ENCODE measurements at regions not wholly inside any gene's neighbourhood (a gene's known extent, or its start where the extent isn't known, plus 50 kb on each side); places are given as distances from the start of the nearest gene placed in this dataset.
"Not testable (repeated sequence)": the region's sequence is repeated elsewhere in the genome, so short reads cannot be mapped to it uniquely, and the experiment has no call there.

GRCh38 chr10:25842146-25842545, 91.9 kb upstream of the MYO3A start:
- TF ChIP-seq, protein P1, sequence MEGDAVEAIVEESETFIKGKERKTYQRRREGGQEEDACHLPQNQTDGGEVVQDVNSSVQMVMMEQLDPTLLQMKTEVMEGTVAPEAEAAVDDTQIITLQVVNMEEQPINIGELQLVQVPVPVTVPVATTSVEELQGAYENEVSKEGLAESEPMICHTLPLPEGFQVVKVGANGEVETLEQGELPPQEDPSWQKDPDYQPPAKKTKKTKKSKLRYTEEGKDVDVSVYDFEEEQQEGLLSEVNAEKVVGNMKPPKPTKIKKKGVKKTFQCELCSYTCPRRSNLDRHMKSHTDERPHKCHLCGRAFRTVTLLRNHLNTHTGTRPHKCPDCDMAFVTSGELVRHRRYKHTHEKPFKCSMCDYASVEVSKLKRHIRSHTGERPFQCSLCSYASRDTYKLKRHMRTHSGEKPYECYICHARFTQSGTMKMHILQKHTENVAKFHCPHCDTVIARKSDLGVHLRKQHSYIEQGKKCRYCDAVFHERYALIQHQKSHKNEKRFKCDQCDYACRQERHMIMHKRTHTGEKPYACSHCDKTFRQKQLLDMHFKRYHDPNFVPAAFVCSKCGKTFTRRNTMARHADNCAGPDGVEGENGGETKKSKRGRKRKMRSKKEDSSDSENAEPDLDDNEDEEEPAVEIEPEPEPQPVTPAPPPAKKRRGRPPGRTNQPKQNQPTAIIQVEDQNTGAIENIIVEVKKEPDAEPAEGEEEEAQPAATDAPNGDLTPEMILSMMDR (IDR thresholded peaks at IDR 0.05), result no peak
- 40 to 44% (median 42%) methylated on average over 6 of the region's 6 CpGs for WGBS, 3 donors
- Histone ChIP-seq H3K4me3 (no peak overlapping the region), H3K9me3 (no peaks in the 10 kb centered on the region), H3K27me3 (ENCODE audit: insufficient read depth in 3 of 3, low read length in 2 of 3) (no peaks in the 10 kb centered on the region), H3K4me1 (no peaks in the 10 kb centered on the region), H3K36me3 (ENCODE audit: insufficient read depth in 1 of 2, low read depth in 1 of 2) (no peaks in the 10 kb centered on the region), H3K27ac (no peak overlapping the region)
- intact Hi-C loops (cut with DNase I), result no loop called here
- ATAC-seq (no peak), DNase-seq (no peak)

GRCh38 chr10:25843551-25844170, 90.4 kb upstream of the MYO3A start:
- Histone ChIP-seq H3K4me3 (no peak overlapping the region), H3K36me3 (ENCODE audit: insufficient read depth in 1 of 2, low read depth in 1 of 2) (no peaks in the 10 kb centered on the region), H3K4me1 (no peaks in the 10 kb centered on the region), H3K9me3 (no peaks in the 10 kb centered on the region), H3K27me3 (ENCODE audit: insufficient read depth in 3 of 3, low read length in 2 of 3) (no peaks in the 10 kb centered on the region), H3K27ac (no peak overlapping the region)
- 83 to 87% (median 85%) methylated on average over 10 of the region's 10 CpGs for WGBS, 3 donors
- DNase-seq (no peak), ATAC-seq (no peak)
- intact Hi-C loops (cut with DNase I), result no loop called here
- TF ChIP-seq, protein P1 (IDR thresholded peaks at IDR 0.05), result no peak

- H3K4me1 ChIP-seq; H3K36me3 ChIP-seq (ENCODE audit: insufficient read depth in 1 of 2, low read depth in 1 of 2); H3K27me3 ChIP-seq (ENCODE audit: insufficient read depth in 3 of 3, low read length in 2 of 3); DNase-seq; H3K4me3 ChIP-seq; intact Hi-C loops (cut with DNase I); ATAC-seq; H3K27ac ChIP-seq; H3K9me3 ChIP-seq: not testable (repeated sequence)
- WGBS, 3 donors, result 86 to 94% (median 88%) methylated on average over 2 of the region's 2 CpGs
These were observed 89.3 kb upstream of the MYO3A start for GRCh38 chr10:25844716-25845115.

DNA sequence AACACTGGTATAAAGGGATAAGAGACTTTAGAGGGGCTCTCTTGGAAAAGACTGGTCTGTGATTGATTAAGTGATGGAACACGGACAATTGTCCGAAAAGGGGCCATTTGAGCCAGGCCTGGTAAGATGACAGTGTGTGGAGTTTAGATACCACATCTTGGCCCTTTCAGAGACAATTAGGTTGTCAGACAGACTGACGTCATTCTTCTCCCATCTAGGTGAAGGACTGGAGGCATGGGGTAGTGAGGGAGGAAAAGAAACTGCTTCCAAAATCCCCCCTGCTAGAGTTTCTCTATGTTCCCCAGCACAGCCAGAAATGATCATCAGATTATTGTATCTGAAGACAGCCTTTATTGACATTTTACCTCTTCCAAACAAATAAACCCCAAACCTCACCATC, 84.8 kb upstream of the MYO3A start:
- Histone ChIP-seq H3K9me3 (no peaks in the 10 kb centered on the region), H3K4me3 (no peak overlapping the region), H3K27ac (no peak overlapping the region), H3K4me1 (no peaks in the 10 kb centered on the region), H3K27me3 (ENCODE audit: insufficient read depth in 3 of 3, low read length in 2 of 3) (no peaks in the 10 kb centered on the region), H3K36me3 (ENCODE audit: insufficient read depth in 1 of 2, low read depth in 1 of 2) (no peaks in the 10 kb centered on the region)
- no peak for DNase-seq
- intact Hi-C loops (cut with DNase I), result no loop called here
- TF ChIP-seq, protein P1 (IDR thresholded peaks at IDR 0.05), result no peak
- ATAC-seq, result no peak
- WGBS, 3 donors, result 75 to 78% (median 77%) methylated on average over 3 of the region's 3 CpGs

DNA sequence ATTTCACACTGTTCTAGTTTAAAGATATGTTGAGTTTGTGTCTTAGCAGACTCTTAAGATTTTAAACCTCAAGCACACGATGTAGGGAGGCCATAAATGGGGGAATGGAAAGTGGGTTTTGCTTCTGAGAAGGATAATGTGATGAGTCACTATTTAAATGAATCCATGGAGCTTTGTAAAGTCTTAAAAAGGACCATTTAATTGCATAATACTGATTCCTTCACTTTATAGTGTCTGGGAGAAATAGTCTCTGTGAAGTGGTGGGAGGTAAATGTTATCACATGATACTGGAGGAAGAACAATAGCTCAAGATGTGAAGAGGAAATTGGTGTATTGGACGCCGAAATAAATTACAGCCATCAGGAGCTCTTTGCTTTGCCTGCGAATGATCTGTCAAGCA, 84.0 kb upstream of the MYO3A start:
- H3K4me1 ChIP-seq, result no peaks in the 10 kb centered on the region
- TF ChIP-seq, protein P1 (IDR thresholded peaks at IDR 0.05), result no peak
- no peaks in the 10 kb centered on the region for H3K36me3 ChIP-seq (ENCODE audit: insufficient read depth in 1 of 2, low read depth in 1 of 2)
- no peak overlapping the region for H3K4me3 ChIP-seq
- peaks cover 0 to 1% (median 0%) of the 10 kb centered on the region in 3 donors for H3K27me3 ChIP-seq (ENCODE audit: insufficient read depth in 3 of 3, low read length in 2 of 3)
- DNase-seq, result no peak
- H3K27ac ChIP-seq, result no peak overlapping the region
- 27 to 34% (median 27%) methylated on average over 4 of the region's 4 CpGs for WGBS, 3 donors
- intact Hi-C loops (cut with DNase I), result no loop called here
- ATAC-seq, result no peak
- H3K9me3 ChIP-seq, result no peaks in the 10 kb centered on the region
